ENCODE measurements at regions not wholly inside any gene's neighbourhood (a gene's known extent, or its start where the extent isn't known, plus 50 kb on each side); places are given as distances from the start of the nearest gene placed in this dataset.

DNA sequence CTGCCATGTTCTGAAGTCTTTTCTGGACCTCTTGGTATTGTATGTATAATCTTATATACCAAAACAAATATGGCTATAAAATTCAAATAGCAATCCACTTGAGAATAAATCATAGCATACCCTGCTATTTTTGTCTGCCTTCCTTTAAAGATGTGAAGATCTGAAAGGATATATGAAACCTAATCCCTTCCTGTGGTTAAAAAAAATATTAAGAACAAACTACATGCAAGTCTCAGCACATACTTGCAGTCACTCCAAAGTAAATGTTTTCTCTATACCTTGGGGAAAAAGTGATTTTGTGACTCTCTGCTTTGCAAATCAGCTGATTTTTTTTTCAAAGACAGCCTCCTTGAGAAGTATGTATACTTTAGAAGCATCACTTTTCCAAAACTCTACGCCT, 322.9 kb downstream of the ANKRD50 start:
- TF ChIP-seq EZH2 (IDR thresholded peaks at IDR 0.05; ENCODE audit: borderline replicate concordance, low read length) (no peak), CTCF (conservative IDR thresholded peaks at IDR 0.05 in 1 of 2, IDR thresholded peaks at IDR 0.05 in 1 of 2; ENCODE audit: extremely low read depth in 1 of 2, insufficient read depth in 1 of 2, low read depth in 1 of 2, low read length in 2 of 2) (no peak)
